ENCODE measurements at regions not wholly inside any gene's neighbourhood (a gene's known extent, or its start where the extent isn't known, plus 50 kb on each side); places are given as distances from the start of the nearest gene placed in this dataset.

DNA sequence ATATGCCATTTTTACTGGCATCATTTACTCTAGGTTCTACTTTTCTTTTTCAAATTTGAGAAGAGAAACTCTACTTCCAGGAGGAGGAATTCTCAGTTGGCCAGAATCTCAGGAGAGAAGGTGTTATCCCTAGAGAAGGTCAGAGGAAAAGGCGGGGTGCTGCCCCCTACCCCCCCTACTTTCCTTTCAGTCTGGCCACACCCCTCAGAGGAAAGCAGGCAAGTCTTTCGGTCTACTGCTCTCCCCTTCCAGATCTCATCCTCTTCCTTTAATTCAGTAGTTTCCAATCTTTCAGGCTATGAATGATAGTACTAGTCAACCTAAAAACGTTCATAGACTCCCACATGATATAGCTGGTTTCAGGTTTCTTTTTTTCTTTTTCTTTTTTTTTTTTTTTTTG, 366.5 kb upstream of the TBL1XR1 start:
- no peak for DNase-seq
- intact Hi-C loops (cut with DNase I) = no loop called here
- Histone ChIP-seq H3K4me1 (ENCODE audit: insufficient read depth) (peaks cover 2% of the 10 kb centered on the region), H3K9me3 (no peaks in the 10 kb centered on the region), H3K27ac (no peak overlapping the region), H3K4me3 (no peak overlapping the region), H3K36me3 (no peaks in the 10 kb centered on the region), H3K27me3 (no peaks in the 10 kb centered on the region)
- TF ChIP-seq, protein P1, sequence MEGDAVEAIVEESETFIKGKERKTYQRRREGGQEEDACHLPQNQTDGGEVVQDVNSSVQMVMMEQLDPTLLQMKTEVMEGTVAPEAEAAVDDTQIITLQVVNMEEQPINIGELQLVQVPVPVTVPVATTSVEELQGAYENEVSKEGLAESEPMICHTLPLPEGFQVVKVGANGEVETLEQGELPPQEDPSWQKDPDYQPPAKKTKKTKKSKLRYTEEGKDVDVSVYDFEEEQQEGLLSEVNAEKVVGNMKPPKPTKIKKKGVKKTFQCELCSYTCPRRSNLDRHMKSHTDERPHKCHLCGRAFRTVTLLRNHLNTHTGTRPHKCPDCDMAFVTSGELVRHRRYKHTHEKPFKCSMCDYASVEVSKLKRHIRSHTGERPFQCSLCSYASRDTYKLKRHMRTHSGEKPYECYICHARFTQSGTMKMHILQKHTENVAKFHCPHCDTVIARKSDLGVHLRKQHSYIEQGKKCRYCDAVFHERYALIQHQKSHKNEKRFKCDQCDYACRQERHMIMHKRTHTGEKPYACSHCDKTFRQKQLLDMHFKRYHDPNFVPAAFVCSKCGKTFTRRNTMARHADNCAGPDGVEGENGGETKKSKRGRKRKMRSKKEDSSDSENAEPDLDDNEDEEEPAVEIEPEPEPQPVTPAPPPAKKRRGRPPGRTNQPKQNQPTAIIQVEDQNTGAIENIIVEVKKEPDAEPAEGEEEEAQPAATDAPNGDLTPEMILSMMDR (IDR thresholded peaks at IDR 0.05) = no peak
- TF ChIP-seq POLR2A (IDR thresholded peaks at IDR 0.05) = no peak
- no peak for TF ChIP-seq EP300 (IDR thresholded peaks at IDR 0.05)
- WGBS, 3 donors = 35 to 49% (median 47%) methylated on average over 3 of the region's 3 CpGs

DNA sequence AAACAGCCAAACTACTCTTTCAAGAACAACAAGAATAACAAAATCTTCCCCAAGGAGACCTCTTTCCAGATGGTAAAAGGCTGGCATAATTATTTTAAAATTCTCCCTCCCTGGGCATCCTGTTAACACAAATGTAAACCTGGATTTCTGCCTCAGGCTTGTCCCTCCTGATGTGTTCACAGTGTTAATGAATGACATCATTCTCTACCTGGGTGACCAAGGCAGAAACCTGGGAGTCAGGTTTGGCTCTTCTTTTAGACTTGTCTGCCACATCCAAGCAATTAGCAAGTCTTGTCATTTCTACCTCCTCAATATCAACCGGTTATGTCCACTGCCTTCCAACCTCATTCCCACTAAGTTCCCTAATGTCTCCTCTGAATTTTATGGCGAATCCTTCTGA, 368.7 kb upstream of the TBL1XR1 start:
- WGBS, 3 donors = 99 to 100% (median 99%) methylated on average over 2 of the region's 2 CpGs
- TF ChIP-seq EP300 (IDR thresholded peaks at IDR 0.05) (no peak), POLR2A (IDR thresholded peaks at IDR 0.05) (no peak)
- TF ChIP-seq, protein P1 (IDR thresholded peaks at IDR 0.05) = no peak
- H3K36me3 ChIP-seq = no peaks in the 10 kb centered on the region
- no peak overlapping the region for H3K4me3 ChIP-seq
- no peak for DNase-seq
- peaks cover 2% of the 10 kb centered on the region for H3K4me1 ChIP-seq (ENCODE audit: insufficient read depth)
- H3K27me3 ChIP-seq = no peaks in the 10 kb centered on the region
- intact Hi-C loops (cut with DNase I) = no loop called here
- H3K9me3 ChIP-seq = no peaks in the 10 kb centered on the region
- no peak overlapping the region for H3K27ac ChIP-seq

DNA sequence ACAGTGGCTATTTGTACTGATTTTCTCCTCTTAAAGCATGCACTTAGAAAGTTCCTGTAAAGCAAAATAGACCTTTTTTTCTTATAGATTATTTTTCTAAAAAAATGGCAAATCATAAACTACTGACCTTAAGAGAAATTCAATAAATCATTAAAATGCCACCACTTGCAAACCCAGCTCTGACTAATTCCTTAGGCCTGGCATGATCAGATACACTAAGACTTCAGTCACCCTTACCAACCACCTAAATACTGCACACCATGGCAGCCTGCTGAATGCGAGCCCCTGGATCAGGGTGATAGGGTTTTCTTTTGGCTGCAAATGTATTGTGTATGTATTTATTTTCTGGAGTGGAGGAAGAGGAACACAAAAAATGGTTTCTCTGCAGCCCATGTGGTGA, 370.6 kb upstream of the TBL1XR1 start:
- WGBS, 3 donors = 94 to 100% (median 97%) methylated on average over 1 of the region's 1 CpG
- TF ChIP-seq, protein P1 (IDR thresholded peaks at IDR 0.05) = no peak
- TF ChIP-seq EP300 (IDR thresholded peaks at IDR 0.05) (no peak), POLR2A (IDR thresholded peaks at IDR 0.05) (no peak)
- Histone ChIP-seq H3K9me3 (no peaks in the 10 kb centered on the region), H3K36me3 (no peaks in the 10 kb centered on the region), H3K4me3 (no peak overlapping the region), H3K27me3 (no peaks in the 10 kb centered on the region), H3K27ac (no peak overlapping the region), H3K4me1 (ENCODE audit: insufficient read depth) (peaks cover 2% of the 10 kb centered on the region)
- no peak for DNase-seq
- intact Hi-C loops (cut with DNase I) = no loop called here

DNA sequence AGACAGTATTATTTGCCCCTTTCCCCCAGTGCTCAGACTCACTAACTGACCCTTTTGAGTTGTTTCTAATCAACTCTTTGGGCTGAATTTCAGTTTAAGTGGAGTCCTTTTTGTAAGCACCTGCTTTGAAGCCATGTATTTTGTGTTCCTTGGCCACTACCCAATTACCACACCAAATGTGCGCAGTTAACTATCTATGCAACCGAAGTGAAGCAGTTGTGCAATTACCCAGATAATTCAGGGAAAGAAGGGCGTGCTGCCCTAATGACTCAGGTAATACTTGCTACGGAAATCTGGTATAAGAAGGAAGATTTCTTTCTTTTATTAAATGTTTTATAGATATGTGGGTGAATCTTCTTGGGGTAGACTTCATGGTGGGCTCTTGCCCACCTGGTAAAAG, 371.9 kb upstream of the TBL1XR1 start:
- TF ChIP-seq POLR2A (IDR thresholded peaks at IDR 0.05) = no peak
- no peak for TF ChIP-seq EP300 (IDR thresholded peaks at IDR 0.05)
- TF ChIP-seq, protein P1 (IDR thresholded peaks at IDR 0.05) = no peak
- 94 to 96% (median 96%) methylated on average over 4 of the region's 4 CpGs for WGBS, 3 donors
- intact Hi-C loops (cut with DNase I) = no loop called here

More for the DNA sequence above, 371.9 kb upstream of the TBL1XR1 start:
- Histone ChIP-seq H3K27ac (no peak overlapping the region), H3K4me3 (no peak overlapping the region), H3K27me3 (no peaks in the 10 kb centered on the region), H3K36me3 (no peaks in the 10 kb centered on the region), H3K4me1 (ENCODE audit: insufficient read depth) (no peaks in the 10 kb centered on the region), H3K9me3 (no peaks in the 10 kb centered on the region)
- no peak for DNase-seq

All from ovary (tissue), 7 donors.